Loucy (cell line): ENCODE measurements at regions not wholly inside any gene's neighbourhood (a gene's known extent, or its start where the extent isn't known, plus 50 kb on each side); places are given as distances from the start of the nearest gene placed in this dataset.

Source experiments
- H2AFZ ChIP-seq: fragments of 200-600 bp; sonication (generic); 2 replicates; pipeline ENCODE4 v1.6.0; 2016; ENCODE audit warnings: antibody characterized with exemption, mild to moderate bottlenecking, low read length, moderate library complexity
- H3F3A ChIP-seq: fragments of 200-600 bp; 2 replicates; pipeline ENCODE4 v1.6.0; 2016; ENCODE audit warnings: antibody characterized with exemption, low read depth, mild to moderate bottlenecking
- H3K27me3 ChIP-seq: fragments of 200-600 bp; sonication (generic); 2 replicates; pipeline ENCODE4 v1.6.1; 2014; ENCODE audit warnings: low read length, mild to moderate bottlenecking; ENCODE audit not compliant: insufficient read depth, poor library complexity, severe bottlenecking
- H3K36me3 ChIP-seq: fragments of 200-600 bp; sonication (generic); 2 replicates; pipeline ENCODE4 v1.6.1; 2016; ENCODE audit warnings: low read length; ENCODE audit not compliant: insufficient read depth
- H3K4me1 ChIP-seq: fragments of 200-600 bp; sonication (generic); 2 replicates; pipeline ENCODE4 v1.5.1; 2014; ENCODE audit warnings: low read length, mild to moderate bottlenecking; ENCODE audit not compliant: insufficient read depth, poor library complexity, severe bottlenecking
- H3K4me2 ChIP-seq: fragments of 200-600 bp; sonication (generic); 2 replicates; pipeline ENCODE4 v1.6.0; 2014; ENCODE audit warnings: antibody characterized with exemption, low read length, low read depth, mild to moderate bottlenecking; ENCODE audit not compliant: poor library complexity, severe bottlenecking
- H3K4me3 ChIP-seq: fragments of 200-600 bp; sonication (generic); 2 replicates; pipeline ENCODE4 v1.5.1; 2014; ENCODE audit warnings: low read length, mild to moderate bottlenecking, mixed read lengths; ENCODE audit not compliant: poor library complexity, severe bottlenecking
- H3K79me2 ChIP-seq: fragments of 200-600 bp; sonication (generic); 2 replicates; pipeline ENCODE4 v1.6.1; 2014; ENCODE audit warnings: low read length; ENCODE audit not compliant: insufficient read depth
- H3K9ac ChIP-seq: fragments of 200-600 bp; sonication (generic); 2 replicates; pipeline ENCODE4 v1.6.0; 2014; ENCODE audit warnings: mild to moderate bottlenecking, low read depth, low read length, moderate library complexity; ENCODE audit not compliant: poor library complexity, severe bottlenecking
- H3K9me2 ChIP-seq: fragments of 200-600 bp; sonication (generic); replicated peaks from 2 replicates; pipeline ENCODE4 v1.6.1; 2016; ENCODE audit warnings: low read depth, low read length, mixed read lengths
- H3K9me3 ChIP-seq: fragments of 200-600 bp; sonication (generic); 2 replicates; pipeline ENCODE4 v1.6.1; 2014; ENCODE audit warnings: mild to moderate bottlenecking, antibody characterized with exemption, low read length, low read depth; ENCODE audit not compliant: insufficient read depth
- H4K20me1 ChIP-seq: fragments of 200-600 bp; sonication (generic); 2 replicates; pipeline ENCODE4 v1.6.0; 2014; ENCODE audit warnings: antibody characterized with exemption, low read length, mild to moderate bottlenecking; ENCODE audit not compliant: insufficient read depth, poor library complexity, severe bottlenecking
- EZH2phosphoT487 ChIP-seq: fragments of 200-600 bp; IDR thresholded peaks from 2 replicates; pipeline ENCODE4 v1.6.1; 2018; ENCODE audit warnings: antibody characterized with exemption, mild to moderate bottlenecking, moderate library complexity, borderline replicate concordance
- TF ChIP-seq, protein P1 (sequence below): fragments of 200-600 bp; sonication (generic); conservative IDR thresholded peaks from 2 replicates; pipeline ENCODE4 v1.5.1; 2014; ENCODE audit warnings: mild to moderate bottlenecking, antibody characterized with exemption, low read length

DNA sequence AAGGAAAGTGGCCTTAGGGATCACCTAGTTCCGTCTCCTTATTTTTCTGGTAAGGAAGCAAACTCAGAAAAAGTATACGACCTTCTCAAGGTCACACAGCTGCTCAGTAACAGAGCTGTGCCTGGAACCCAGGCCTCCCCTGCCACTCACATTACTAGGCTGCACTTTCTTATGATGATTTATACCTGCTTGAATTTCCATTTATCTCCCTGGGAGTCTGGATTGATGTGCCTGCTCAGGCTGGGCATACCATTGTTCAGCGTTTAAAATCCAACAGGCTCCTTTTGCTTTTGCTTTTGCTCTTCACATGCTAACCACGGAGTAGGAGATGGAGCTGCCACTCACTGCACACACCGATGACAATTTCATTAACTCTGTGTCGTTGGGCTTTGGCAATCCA lies 241.0 kb downstream of the OLFM4 start:
- Histone ChIP-seq H3K4me2 (no peak overlapping the region), H3K79me2 (no peaks in the 10 kb centered on the region), H3F3A (no peaks in the 10 kb centered on the region), H3K27me3 (no peaks in the 10 kb centered on the region), H4K20me1 (no peaks in the 10 kb centered on the region), H3K9me3 (no peaks in the 10 kb centered on the region), H3K4me3 (no peak overlapping the region), H3K9me2 (no peaks in the 10 kb centered on the region), H3K36me3 (no peaks in the 10 kb centered on the region), H2AFZ (no peak overlapping the region), H3K9ac (no peak overlapping the region), H3K4me1 (no peaks in the 10 kb centered on the region)
- TF ChIP-seq EZH2phosphoT487 = no peak
- TF ChIP-seq, protein P1, sequence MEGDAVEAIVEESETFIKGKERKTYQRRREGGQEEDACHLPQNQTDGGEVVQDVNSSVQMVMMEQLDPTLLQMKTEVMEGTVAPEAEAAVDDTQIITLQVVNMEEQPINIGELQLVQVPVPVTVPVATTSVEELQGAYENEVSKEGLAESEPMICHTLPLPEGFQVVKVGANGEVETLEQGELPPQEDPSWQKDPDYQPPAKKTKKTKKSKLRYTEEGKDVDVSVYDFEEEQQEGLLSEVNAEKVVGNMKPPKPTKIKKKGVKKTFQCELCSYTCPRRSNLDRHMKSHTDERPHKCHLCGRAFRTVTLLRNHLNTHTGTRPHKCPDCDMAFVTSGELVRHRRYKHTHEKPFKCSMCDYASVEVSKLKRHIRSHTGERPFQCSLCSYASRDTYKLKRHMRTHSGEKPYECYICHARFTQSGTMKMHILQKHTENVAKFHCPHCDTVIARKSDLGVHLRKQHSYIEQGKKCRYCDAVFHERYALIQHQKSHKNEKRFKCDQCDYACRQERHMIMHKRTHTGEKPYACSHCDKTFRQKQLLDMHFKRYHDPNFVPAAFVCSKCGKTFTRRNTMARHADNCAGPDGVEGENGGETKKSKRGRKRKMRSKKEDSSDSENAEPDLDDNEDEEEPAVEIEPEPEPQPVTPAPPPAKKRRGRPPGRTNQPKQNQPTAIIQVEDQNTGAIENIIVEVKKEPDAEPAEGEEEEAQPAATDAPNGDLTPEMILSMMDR = no peak

DNA sequence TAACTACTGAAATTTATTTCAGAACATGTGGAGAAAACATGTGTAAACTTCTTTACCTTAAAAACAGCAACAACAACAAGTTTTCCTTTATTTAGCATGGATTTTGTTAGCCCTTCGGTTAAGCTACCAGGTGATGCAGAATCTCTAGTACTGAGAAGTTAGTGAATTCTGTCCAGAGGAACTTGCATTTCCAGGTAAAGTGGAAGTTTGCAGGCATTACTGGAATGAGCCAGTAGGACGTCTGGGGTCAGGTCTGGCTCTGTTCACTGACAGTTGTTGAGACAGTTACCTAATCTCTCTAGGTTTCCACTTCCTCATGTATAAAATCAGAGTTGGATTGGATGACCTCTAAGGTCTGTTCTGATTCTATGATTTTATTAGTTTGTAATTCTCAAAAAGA lies 244.3 kb downstream of the OLFM4 start:
- Histone ChIP-seq H3K4me2 (no peak overlapping the region), H3K9ac (no peak overlapping the region), H3K79me2 (no peaks in the 10 kb centered on the region), H3K4me1 (no peaks in the 10 kb centered on the region), H3K9me2 (no peaks in the 10 kb centered on the region), H3K4me3 (no peak overlapping the region), H3K27me3 (no peaks in the 10 kb centered on the region), H3K36me3 (no peaks in the 10 kb centered on the region), H3F3A (no peaks in the 10 kb centered on the region), H3K9me3 (no peaks in the 10 kb centered on the region), H4K20me1 (no peaks in the 10 kb centered on the region), H2AFZ (no peak overlapping the region)
- TF ChIP-seq, protein P1 = no peak
- TF ChIP-seq EZH2phosphoT487 = no peak

DNA sequence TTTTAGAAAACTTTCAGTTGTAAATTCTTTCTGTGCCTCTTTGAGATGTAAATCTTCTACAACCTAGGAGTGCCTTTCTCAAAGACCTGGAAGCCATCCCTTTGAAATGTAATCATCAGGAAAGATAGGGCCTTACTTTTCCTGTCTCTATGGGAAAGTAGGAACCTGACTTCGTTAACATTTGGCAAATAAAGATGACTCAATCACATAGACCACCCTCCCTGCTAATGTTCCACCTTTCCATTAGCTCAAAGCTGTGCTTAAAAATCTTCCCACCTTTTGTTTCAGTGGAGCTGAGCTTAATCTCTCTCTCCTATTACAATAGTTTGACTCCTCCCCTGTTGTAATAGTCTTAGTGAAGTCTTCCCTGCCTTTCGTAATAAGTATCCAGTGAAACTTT lies 247.7 kb downstream of the OLFM4 start:
- Histone ChIP-seq H3K79me2 (no peaks in the 10 kb centered on the region), H3K27me3 (no peaks in the 10 kb centered on the region), H4K20me1 (no peaks in the 10 kb centered on the region), H3K4me2 (no peak overlapping the region), H3K9ac (no peak overlapping the region), H3K36me3 (no peaks in the 10 kb centered on the region), H3K4me3 (no peak overlapping the region), H3K4me1 (no peaks in the 10 kb centered on the region), H3K9me2 (no peaks in the 10 kb centered on the region), H2AFZ (no peak overlapping the region), H3K9me3 (no peaks in the 10 kb centered on the region), H3F3A (no peaks in the 10 kb centered on the region)
- TF ChIP-seq, protein P1 = no peak
- TF ChIP-seq EZH2phosphoT487 = no peak
